ENCODE measurements at regions not wholly inside any gene's neighbourhood (a gene's known extent, or its start where the extent isn't known, plus 50 kb on each side); places are given as distances from the start of the nearest gene placed in this dataset.

DNA sequence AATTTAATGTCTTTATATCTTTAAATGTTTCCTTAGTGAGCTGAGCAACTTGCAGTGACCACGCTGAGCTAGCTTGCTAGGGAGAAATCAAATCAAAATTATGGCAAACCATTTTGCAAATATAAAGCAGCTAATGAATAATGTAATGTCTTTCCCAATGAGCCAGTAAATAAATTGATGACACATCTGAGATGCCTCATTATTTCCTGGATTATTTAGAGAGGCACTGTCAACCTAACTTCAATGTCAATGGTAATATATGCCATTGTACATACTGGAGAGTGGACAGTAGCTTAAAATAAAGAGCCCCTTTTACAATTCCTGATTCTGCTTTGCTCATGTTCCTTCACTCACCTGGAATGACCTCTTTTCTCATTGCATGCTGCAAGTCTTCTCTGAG is 182.6 kb downstream of the PHLDA1 start:
- Histone ChIP-seq H3K9me3 (ENCODE audit: control insufficient read depth in 4 of 4, low read length in 3 of 4) (no peaks in the 10 kb centered on the region), H3K27me3 (ENCODE audit: control insufficient read depth in 4 of 4, insufficient read depth in 4 of 4, low read length in 3 of 4) (no peaks in the 10 kb centered on the region), H3K27ac (ENCODE audit: low read depth in 1 of 2, low read length in 2 of 2) (no peak overlapping the region), H3K36me3 (ENCODE audit: control insufficient read depth in 4 of 4, insufficient read depth in 3 of 4, low read depth in 1 of 4, low read length in 3 of 4) (no peaks in the 10 kb centered on the region), H3K4me3 (ENCODE audit: low read depth in 1 of 3, low read length in 3 of 3) (no peak overlapping the region), H3K4me1 (ENCODE audit: control insufficient read depth in 4 of 4, insufficient read depth in 4 of 4, low read length in 3 of 4) (no peaks in the 10 kb centered on the region), H3K9ac (ENCODE audit: low read depth in 1 of 2, low read length in 2 of 2) (no peak overlapping the region)
- DNase-seq (ENCODE audit: low spot score) = no peak
- WGBS = 38% methylated on average over 1 of the region's 1 CpG
- TF ChIP-seq, protein P1, sequence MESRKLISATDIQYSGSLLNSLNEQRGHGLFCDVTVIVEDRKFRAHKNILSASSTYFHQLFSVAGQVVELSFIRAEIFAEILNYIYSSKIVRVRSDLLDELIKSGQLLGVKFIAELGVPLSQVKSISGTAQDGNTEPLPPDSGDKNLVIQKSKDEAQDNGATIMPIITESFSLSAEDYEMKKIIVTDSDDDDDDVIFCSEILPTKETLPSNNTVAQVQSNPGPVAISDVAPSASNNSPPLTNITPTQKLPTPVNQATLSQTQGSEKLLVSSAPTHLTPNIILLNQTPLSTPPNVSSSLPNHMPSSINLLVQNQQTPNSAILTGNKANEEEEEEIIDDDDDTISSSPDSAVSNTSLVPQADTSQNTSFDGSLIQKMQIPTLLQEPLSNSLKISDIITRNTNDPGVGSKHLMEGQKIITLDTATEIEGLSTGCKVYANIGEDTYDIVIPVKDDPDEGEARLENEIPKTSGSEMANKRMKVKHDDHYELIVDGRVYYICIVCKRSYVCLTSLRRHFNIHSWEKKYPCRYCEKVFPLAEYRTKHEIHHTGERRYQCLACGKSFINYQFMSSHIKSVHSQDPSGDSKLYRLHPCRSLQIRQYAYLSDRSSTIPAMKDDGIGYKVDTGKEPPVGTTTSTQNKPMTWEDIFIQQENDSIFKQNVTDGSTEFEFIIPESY (IDR thresholded peaks at IDR 0.05) = no peak
- TF ChIP-seq NR2F2 (IDR thresholded peaks at IDR 0.05) = no peak

DNA sequence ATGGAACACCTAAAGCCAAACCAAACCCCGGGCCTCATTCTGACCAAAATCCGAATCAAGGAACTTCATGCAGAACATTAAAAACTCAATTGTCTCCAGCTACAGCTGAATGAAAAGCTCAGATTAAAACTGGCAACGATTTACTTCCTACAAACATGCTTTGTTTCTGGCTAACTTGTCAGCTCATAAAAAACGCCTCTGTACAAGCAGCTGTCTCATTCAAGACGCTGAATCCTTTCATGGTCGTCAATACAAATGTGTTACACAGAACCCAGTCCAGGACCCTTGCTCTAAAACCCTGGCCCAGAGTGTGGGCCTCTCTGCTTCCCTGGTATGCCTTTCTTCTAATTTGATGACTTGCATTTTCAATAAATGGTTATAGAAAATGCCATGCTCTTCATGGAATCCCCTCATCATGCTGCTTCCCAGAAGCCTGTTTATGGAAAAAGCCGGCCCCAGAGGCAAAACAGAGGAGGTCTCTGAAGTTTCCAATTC is 183.1 kb downstream of the PHLDA1 start:
- no peak for DNase-seq (ENCODE audit: low spot score)
- Histone ChIP-seq H3K27me3 (ENCODE audit: control insufficient read depth in 4 of 4, insufficient read depth in 4 of 4, low read length in 3 of 4) (no peaks in the 10 kb centered on the region), H3K27ac (ENCODE audit: low read depth in 1 of 2, low read length in 2 of 2) (no peak overlapping the region), H3K36me3 (ENCODE audit: control insufficient read depth in 4 of 4, insufficient read depth in 3 of 4, low read depth in 1 of 4, low read length in 3 of 4) (no peaks in the 10 kb centered on the region), H3K9ac (ENCODE audit: low read depth in 1 of 2, low read length in 2 of 2) (no peak overlapping the region), H3K9me3 (ENCODE audit: control insufficient read depth in 4 of 4, low read length in 3 of 4) (no peaks in the 10 kb centered on the region), H3K4me3 (ENCODE audit: low read depth in 1 of 3, low read length in 3 of 3) (no peak overlapping the region), H3K4me1 (ENCODE audit: control insufficient read depth in 4 of 4, insufficient read depth in 4 of 4, low read length in 3 of 4) (no peaks in the 10 kb centered on the region)
- TF ChIP-seq, protein P1 (IDR thresholded peaks at IDR 0.05) = no peak
- TF ChIP-seq FOXA1 (IDR thresholded peaks at IDR 0.05) (no peak), YY1 (IDR thresholded peaks at IDR 0.05) (no peak)
- WGBS = 69% methylated on average over 7 of the region's 7 CpGs

DNA sequence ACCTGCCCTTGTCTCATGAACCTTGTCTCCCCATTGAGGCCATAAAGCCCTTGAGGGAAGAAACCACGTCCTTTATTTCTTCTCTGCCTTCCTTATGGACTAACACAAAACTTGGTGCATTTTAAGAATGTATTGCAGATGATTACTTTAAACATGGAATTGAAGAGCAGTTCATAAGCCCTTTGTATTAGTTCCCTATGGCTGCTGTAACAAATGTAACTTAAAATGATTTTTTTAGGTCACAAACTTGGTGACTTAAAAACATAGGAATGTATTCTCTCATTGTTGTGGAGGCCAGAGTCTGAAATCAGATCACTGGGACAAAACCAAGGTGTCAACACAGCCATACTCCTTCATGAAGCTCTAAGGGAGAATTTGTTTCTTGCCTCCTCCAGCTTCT is 185.5 kb downstream of the PHLDA1 start:
- TF ChIP-seq, protein P2, sequence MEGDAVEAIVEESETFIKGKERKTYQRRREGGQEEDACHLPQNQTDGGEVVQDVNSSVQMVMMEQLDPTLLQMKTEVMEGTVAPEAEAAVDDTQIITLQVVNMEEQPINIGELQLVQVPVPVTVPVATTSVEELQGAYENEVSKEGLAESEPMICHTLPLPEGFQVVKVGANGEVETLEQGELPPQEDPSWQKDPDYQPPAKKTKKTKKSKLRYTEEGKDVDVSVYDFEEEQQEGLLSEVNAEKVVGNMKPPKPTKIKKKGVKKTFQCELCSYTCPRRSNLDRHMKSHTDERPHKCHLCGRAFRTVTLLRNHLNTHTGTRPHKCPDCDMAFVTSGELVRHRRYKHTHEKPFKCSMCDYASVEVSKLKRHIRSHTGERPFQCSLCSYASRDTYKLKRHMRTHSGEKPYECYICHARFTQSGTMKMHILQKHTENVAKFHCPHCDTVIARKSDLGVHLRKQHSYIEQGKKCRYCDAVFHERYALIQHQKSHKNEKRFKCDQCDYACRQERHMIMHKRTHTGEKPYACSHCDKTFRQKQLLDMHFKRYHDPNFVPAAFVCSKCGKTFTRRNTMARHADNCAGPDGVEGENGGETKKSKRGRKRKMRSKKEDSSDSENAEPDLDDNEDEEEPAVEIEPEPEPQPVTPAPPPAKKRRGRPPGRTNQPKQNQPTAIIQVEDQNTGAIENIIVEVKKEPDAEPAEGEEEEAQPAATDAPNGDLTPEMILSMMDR (IDR thresholded peaks at IDR 0.05; ENCODE audit: low read depth, low read length, missing input control) = no peak
- TF ChIP-seq RAD21 (IDR thresholded peaks at IDR 0.05) (no peak), JUND (IDR thresholded peaks at IDR 0.05) (no peak), NR2F2 (IDR thresholded peaks at IDR 0.05) (no peak), SP1 (IDR thresholded peaks at IDR 0.05) (no peak), RXRA (IDR thresholded peaks at IDR 0.05) (no peak), TAF1 (conservative IDR thresholded peaks at IDR 0.05) (no peak), YY1 (IDR thresholded peaks at IDR 0.05) (no peak), EGR1 (IDR thresholded peaks at IDR 0.05; ENCODE audit: low read depth in 2 of 2) (no peak), HNF4G (IDR thresholded peaks at IDR 0.05) (no peak), FOXA1 (IDR thresholded peaks at IDR 0.05) (no peak), FOXA2 (IDR thresholded peaks at IDR 0.05) (no peak), HNF4A (conservative IDR thresholded peaks at IDR 0.05) (no peak)
- TF ChIP-seq, protein P1 (IDR thresholded peaks at IDR 0.05) = no peak
- TF ChIP-seq, protein P3, sequence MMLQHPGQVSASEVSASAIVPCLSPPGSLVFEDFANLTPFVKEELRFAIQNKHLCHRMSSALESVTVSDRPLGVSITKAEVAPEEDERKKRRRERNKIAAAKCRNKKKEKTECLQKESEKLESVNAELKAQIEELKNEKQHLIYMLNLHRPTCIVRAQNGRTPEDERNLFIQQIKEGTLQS (IDR thresholded peaks at IDR 0.05) = no peak
- TF ChIP-seq, protein P4, sequence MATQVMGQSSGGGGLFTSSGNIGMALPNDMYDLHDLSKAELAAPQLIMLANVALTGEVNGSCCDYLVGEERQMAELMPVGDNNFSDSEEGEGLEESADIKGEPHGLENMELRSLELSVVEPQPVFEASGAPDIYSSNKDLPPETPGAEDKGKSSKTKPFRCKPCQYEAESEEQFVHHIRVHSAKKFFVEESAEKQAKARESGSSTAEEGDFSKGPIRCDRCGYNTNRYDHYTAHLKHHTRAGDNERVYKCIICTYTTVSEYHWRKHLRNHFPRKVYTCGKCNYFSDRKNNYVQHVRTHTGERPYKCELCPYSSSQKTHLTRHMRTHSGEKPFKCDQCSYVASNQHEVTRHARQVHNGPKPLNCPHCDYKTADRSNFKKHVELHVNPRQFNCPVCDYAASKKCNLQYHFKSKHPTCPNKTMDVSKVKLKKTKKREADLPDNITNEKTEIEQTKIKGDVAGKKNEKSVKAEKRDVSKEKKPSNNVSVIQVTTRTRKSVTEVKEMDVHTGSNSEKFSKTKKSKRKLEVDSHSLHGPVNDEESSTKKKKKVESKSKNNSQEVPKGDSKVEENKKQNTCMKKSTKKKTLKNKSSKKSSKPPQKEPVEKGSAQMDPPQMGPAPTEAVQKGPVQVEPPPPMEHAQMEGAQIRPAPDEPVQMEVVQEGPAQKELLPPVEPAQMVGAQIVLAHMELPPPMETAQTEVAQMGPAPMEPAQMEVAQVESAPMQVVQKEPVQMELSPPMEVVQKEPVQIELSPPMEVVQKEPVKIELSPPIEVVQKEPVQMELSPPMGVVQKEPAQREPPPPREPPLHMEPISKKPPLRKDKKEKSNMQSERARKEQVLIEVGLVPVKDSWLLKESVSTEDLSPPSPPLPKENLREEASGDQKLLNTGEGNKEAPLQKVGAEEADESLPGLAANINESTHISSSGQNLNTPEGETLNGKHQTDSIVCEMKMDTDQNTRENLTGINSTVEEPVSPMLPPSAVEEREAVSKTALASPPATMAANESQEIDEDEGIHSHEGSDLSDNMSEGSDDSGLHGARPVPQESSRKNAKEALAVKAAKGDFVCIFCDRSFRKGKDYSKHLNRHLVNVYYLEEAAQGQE (IDR thresholded peaks at IDR 0.05) = no peak
- H3K27me3 ChIP-seq (ENCODE audit: control insufficient read depth in 4 of 4, insufficient read depth in 4 of 4, low read length in 3 of 4) = no peaks in the 10 kb centered on the region
- DNase-seq (ENCODE audit: low spot score) = no peak
- H3K9ac ChIP-seq (ENCODE audit: low read depth in 1 of 2, low read length in 2 of 2) = no peak overlapping the region
- WGBS = 92% methylated on average over 1 of the region's 1 CpG
- H3K4me1 ChIP-seq (ENCODE audit: control insufficient read depth in 4 of 4, insufficient read depth in 4 of 4, low read length in 3 of 4) = no peaks in the 10 kb centered on the region
- H3K27ac ChIP-seq (ENCODE audit: low read depth in 1 of 2, low read length in 2 of 2) = no peak overlapping the region
- no peaks in the 10 kb centered on the region for H3K9me3 ChIP-seq (ENCODE audit: control insufficient read depth in 4 of 4, low read length in 3 of 4)
- no peaks in the 10 kb centered on the region for H3K36me3 ChIP-seq (ENCODE audit: control insufficient read depth in 4 of 4, insufficient read depth in 3 of 4, low read depth in 1 of 4, low read length in 3 of 4)
- H3K4me3 ChIP-seq (ENCODE audit: low read depth in 1 of 3, low read length in 3 of 3) = no peak overlapping the region

Data from liver (tissue), 8 donors.